Tibial nerve (tissue), 4 donors: ENCODE measurements at regions not wholly inside any gene's neighbourhood (a gene's known extent, or its start where the extent isn't known, plus 50 kb on each side); places are given as distances from the start of the nearest gene placed in this dataset.
A peak's percentile ranks its signal among the peaks of the same experiment; 100 is the strongest.

Experiments
- DNase-seq, 2 donors: peaks; one replicate each; pipeline ENCODE4 v3.0.0-alpha.2; 2019; ENCODE audit warnings: low spot score in 2 of 2
- H3K27ac ChIP-seq, 4 donors: fragments of 200-600 bp; sonication (generic) in 3 of 4; one replicate each; pipeline ENCODE4 v1.5.1; 2017 to 2019; ENCODE audit warnings: mild to moderate bottlenecking in 1 of 4
- H3K27me3 ChIP-seq, 2 donors: fragments of 200-600 bp; sonication (generic) in 1 of 2; one replicate each; pipeline versions ENCODE4 v1.5.1 to v1.6.0; 2017 to 2019
- H3K36me3 ChIP-seq, 3 donors: fragments of 200-600 bp; sonication (generic); one replicate each; pipeline ENCODE4 v1.5.1; 2018 to 2019
- H3K4me1 ChIP-seq, 4 donors: fragments of 200-600 bp; sonication (generic) in 3 of 4; one replicate each; pipeline ENCODE4 v1.5.1; 2017 to 2019
- H3K4me3 ChIP-seq, 4 donors: fragments of 200-600 bp; sonication (generic) in 3 of 4; one replicate each; pipeline ENCODE4 v1.5.1; 2017 to 2019; ENCODE audit warnings: mild to moderate bottlenecking in 1 of 4, moderate library complexity in 1 of 4
- H3K9me3 ChIP-seq, 4 donors: fragments of 200-600 bp; sonication (generic) in 3 of 4; one replicate each; pipeline ENCODE4 v1.5.1; 2017 to 2019
- EP300 ChIP-seq, 2 donors: sonication (generic); formaldehyde crosslinking; IDR thresholded peaks; one replicate each; pipeline ENCODE4 v1.6.1; 2017; ENCODE audit warnings: antibody characterized with exemption in 2 of 2, mild to moderate bottlenecking in 1 of 2
- POLR2A ChIP-seq, 2 donors: fragments of 450-650 bp; IDR thresholded peaks; one replicate each; pipeline ENCODE4 v1.6.1; 2017; ENCODE audit warnings: antibody characterized with exemption in 2 of 2, mild to moderate bottlenecking in 2 of 2, moderate library complexity in 2 of 2
- WGBS, 2 donors: methylation state at CpG; one replicate each; pipeline ENCODE4 v1.1.5; 2018; 5-methylcytosine and 5-hydroxymethylcytosine counted together
- TF ChIP-seq, protein P1 (sequence below), 5 experiments: fragments of 200-600 bp in 3 of 5; fragments of 450-650 bp in 2 of 5; sonication (generic) in 3 of 5; IDR thresholded peaks; one replicate each; pipeline ENCODE4 v1.5.1; 2016 to 2019; ENCODE audit warnings: antibody characterized with exemption in 5 of 5, mild to moderate bottlenecking in 3 of 5, moderate library complexity in 2 of 5

DNA sequence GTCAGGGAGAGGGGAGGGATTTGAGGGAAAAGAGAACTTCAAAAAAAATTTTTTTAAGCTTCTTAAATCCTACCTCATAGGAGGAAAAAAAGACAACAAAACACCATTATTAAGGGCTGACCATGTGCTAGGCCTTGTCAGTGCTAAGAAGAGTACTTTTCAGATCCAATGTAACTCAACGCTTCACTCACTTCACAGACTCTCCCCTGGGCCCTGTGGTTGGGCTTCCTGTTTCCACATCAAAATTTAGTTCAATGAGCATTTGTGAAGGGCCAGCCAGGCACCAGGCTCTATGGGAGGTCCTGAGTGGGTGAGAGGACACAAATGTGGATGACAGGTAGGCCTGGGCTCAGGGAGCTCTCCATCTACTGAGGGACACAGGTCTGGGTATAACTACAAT lies 249.8 kb downstream of the PTEN start:
- peaks cover 0 to 26% (median 19%) of the 10 kb centered on the region in 4 donors for H3K4me1 ChIP-seq
- H3K27ac ChIP-seq: peak overlapping the region in 2 of 4 donors; percentile 4 to 64
- H3K36me3 ChIP-seq: no peaks in the 10 kb centered on the region
- H3K4me3 ChIP-seq: no peak overlapping the region
- H3K9me3 ChIP-seq: no peaks in the 10 kb centered on the region
- 58 to 67% methylated on average over 1 of the region's 1 CpG for WGBS, 2 donors
- DNase-seq: peak; percentile 49 to 66
- TF ChIP-seq, protein P1, sequence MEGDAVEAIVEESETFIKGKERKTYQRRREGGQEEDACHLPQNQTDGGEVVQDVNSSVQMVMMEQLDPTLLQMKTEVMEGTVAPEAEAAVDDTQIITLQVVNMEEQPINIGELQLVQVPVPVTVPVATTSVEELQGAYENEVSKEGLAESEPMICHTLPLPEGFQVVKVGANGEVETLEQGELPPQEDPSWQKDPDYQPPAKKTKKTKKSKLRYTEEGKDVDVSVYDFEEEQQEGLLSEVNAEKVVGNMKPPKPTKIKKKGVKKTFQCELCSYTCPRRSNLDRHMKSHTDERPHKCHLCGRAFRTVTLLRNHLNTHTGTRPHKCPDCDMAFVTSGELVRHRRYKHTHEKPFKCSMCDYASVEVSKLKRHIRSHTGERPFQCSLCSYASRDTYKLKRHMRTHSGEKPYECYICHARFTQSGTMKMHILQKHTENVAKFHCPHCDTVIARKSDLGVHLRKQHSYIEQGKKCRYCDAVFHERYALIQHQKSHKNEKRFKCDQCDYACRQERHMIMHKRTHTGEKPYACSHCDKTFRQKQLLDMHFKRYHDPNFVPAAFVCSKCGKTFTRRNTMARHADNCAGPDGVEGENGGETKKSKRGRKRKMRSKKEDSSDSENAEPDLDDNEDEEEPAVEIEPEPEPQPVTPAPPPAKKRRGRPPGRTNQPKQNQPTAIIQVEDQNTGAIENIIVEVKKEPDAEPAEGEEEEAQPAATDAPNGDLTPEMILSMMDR (IDR thresholded peaks at IDR 0.05): no peak
- TF ChIP-seq POLR2A (IDR thresholded peaks at IDR 0.05) (no peak), EP300 (IDR thresholded peaks at IDR 0.05) (peak in 1 of 2 donors; percentile 21)
- H3K27me3 ChIP-seq: no peaks in the 10 kb centered on the region

DNA sequence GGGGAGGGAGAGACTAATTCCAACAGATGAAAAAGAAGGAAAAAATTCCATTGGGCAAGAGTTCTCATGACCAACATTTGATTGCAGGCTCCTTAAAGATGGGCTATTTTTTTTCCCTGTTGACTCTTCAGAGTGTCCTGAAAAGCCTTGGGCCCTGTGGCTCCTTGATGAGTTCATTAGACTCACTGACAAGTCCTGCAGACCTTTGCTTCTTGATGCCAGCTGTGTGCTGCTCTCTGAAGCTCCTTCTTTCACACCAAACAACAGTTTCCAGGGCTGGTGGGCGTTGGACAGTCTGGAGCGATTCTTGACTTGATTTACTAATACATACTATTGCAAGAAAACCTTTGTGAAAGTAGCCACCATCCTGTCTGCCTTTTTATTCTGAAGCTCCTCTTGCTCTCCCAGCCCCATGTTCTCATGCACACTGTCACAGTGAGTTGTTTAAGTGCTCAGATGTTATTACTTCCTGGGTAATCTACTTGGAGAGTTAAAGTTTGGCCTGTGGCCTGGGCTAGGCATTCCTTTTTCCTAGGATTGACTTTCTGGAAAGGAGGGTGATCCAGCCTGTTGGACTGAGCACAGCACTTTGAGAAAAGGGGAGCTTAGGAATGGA lies 250.3 kb downstream of the PTEN start:
- Histone ChIP-seq H3K36me3 (no peaks in the 10 kb centered on the region), H3K4me3 (no peak overlapping the region), H3K27ac (peak overlapping the region in 2 of 4 donors; percentile 4 to 34), H3K27me3 (no peaks in the 10 kb centered on the region), H3K9me3 (no peaks in the 10 kb centered on the region), H3K4me1 (peaks cover 0 to 26% (median 19%) of the 10 kb centered on the region in 4 donors)
- 76 to 100% methylated on average over 2 of the region's 2 CpGs for WGBS, 2 donors
- no peak for DNase-seq
- no peak for TF ChIP-seq POLR2A (IDR thresholded peaks at IDR 0.05)
- no peak for TF ChIP-seq EP300 (IDR thresholded peaks at IDR 0.05)
- TF ChIP-seq, protein P1 (IDR thresholded peaks at IDR 0.05): no peak

DNA sequence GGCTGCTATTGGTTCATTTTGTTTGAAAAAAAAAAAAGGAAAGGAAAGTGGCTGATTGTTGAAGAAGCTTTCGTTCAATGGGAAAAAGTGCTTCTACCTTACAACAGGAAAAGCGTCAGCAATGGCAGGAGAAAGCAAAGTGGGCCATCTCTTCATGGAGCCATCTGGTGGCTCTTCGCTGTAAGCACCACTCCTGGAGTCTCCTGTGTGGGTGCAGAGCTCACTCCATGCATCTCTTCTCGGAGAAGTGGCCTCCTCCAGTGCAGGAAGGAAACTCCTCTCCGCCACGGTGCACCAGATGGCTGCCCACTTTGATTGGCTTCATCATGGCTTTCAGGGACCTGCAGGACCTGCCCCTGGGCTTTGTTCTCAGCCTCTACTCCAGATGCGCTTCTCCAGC lies 250.9 kb downstream of the PTEN start:
- Histone ChIP-seq H3K4me1 (peaks cover 0 to 26% (median 19%) of the 10 kb centered on the region in 4 donors), H3K9me3 (no peaks in the 10 kb centered on the region), H3K27me3 (no peaks in the 10 kb centered on the region), H3K36me3 (no peaks in the 10 kb centered on the region), H3K27ac (peak overlapping the region in 1 of 4 donors; percentile 34), H3K4me3 (no peak overlapping the region)
- WGBS, 2 donors: 86 to 90% methylated on average over 7 of the region's 7 CpGs
- no peak for DNase-seq
- no peak for TF ChIP-seq EP300 (IDR thresholded peaks at IDR 0.05)
- TF ChIP-seq, protein P1 (IDR thresholded peaks at IDR 0.05): peak in 4 of 5 experiments; percentile 5 to 24 (median 14)

DNA sequence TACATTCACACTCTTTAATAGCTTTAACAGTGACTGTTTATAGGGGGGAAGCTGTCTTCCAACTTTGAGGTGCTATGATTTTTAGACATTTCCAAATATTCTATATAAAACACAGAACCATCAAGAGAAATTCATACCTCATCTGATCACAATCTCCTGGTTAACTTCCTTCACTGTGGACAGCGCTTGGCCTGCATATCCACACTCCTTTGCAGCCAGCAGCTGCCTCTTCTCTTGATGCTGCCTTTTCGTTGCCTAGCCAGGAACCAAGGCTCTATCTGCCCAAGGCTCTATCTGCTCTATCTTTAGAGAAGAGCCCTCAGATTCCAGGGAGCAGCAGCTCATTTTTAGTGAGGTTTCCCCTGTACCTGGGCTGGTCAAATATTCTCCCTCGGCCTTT lies 252.0 kb downstream of the PTEN start:
- peaks cover 0 to 26% (median 19%) of the 10 kb centered on the region in 4 donors for H3K4me1 ChIP-seq
- H3K9me3 ChIP-seq: no peaks in the 10 kb centered on the region
- H3K4me3 ChIP-seq: no peak overlapping the region
- no peaks in the 10 kb centered on the region for H3K36me3 ChIP-seq
- 92 to 95% methylated on average over 3 of the region's 3 CpGs for WGBS, 2 donors
- H3K27ac ChIP-seq: no peak overlapping the region
- no peaks in the 10 kb centered on the region for H3K27me3 ChIP-seq
- DNase-seq: no peak
- no peak for TF ChIP-seq EP300 (IDR thresholded peaks at IDR 0.05)
- TF ChIP-seq POLR2A (IDR thresholded peaks at IDR 0.05): no peak
- TF ChIP-seq, protein P1 (IDR thresholded peaks at IDR 0.05): no peak

DNA sequence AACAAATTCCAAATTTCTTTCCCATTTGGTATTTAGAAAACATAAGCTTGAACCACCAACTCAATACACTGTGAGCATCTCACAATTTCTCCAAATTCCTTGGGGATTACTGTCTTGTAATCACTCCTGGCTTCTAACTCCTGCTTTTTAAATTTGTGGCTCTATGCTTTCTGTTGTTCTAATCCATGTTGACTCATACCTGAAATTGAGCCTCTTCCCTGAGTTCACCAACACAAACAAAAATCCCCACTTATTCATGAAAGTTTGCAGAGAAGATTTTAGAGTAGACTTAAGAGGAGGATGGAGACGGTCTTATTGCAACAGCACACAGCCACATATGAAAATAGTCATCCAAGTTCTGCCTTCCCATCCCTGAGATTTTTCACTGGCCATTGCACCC lies 252.5 kb downstream of the PTEN start:
- Histone ChIP-seq H3K9me3 (no peaks in the 10 kb centered on the region), H3K27ac (peak overlapping the region in 1 of 4 donors; percentile 34), H3K4me3 (no peak overlapping the region), H3K27me3 (no peaks in the 10 kb centered on the region), H3K36me3 (no peaks in the 10 kb centered on the region), H3K4me1 (peaks cover 0 to 26% (median 20%) of the 10 kb centered on the region in 4 donors)
- TF ChIP-seq, protein P1 (IDR thresholded peaks at IDR 0.05): no peak
- DNase-seq: no peak
- 74 to 96% methylated on average over 1 of the region's 1 CpG for WGBS, 2 donors
